ENCODE measurements at regions not wholly inside any gene's neighbourhood (a gene's known extent, or its start where the extent isn't known, plus 50 kb on each side); places are given as distances from the start of the nearest gene placed in this dataset.
"Not testable (repeated sequence)": the region's sequence is repeated elsewhere in the genome, so short reads cannot be mapped to it uniquely, and the experiment has no call there.

- TF ChIP-seq CTCF (IDR thresholded peaks at IDR 0.05), result no peak
- Histone ChIP-seq H3K27ac (no peak overlapping the region), H3K36me3 (no peaks in the 10 kb centered on the region), H3K27me3 (peaks cover 5% of the 10 kb centered on the region), H3K9me3 (no peaks in the 10 kb centered on the region), H3K4me1 (ENCODE audit: control insufficient read depth in 1 of 2, insufficient read depth in 1 of 2, low read depth in 1 of 2, low read length in 1 of 2) (no peaks in the 10 kb centered on the region), H3K4me3 (ENCODE audit: low read depth in 1 of 2, low read length in 1 of 2) (no peak overlapping the region)
These were observed 99.7 kb upstream of the EGLN3 start for GRCh38 chr14:34050606-34051005.

DNA sequence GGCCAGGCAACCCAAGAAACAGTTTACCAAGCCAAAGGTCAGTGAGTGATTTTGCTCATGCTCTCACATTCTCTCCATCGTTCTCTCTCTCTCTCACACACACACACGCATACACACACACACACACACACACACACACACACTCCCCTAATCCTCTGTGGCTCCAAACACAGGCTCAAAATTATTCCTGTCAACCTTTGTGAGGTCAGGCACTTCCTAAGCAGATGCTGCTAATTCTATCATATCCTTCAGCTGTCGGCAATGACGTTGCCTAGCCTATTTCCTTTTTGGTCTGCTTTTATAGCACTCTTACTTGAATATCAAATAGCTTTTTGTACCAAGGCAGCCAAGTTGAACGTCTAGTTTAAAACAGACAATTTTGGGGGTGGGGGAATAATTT lies 98.9 kb upstream of the EGLN3 start:
- H3K4me1 ChIP-seq (ENCODE audit: control insufficient read depth in 1 of 2, insufficient read depth in 1 of 2, low read depth in 1 of 2, low read length in 1 of 2), result no peaks in the 10 kb centered on the region
- no peak for TF ChIP-seq CTCF (IDR thresholded peaks at IDR 0.05)

GRCh38 chr14:34049187-34049586 lies 98.3 kb upstream of the EGLN3 start:
- H3K36me3 ChIP-seq; H3K9me3 ChIP-seq; H3K4me3 ChIP-seq (ENCODE audit: low read depth in 1 of 2, low read length in 1 of 2); H3K27ac ChIP-seq; H3K27me3 ChIP-seq; H3K4me1 ChIP-seq (ENCODE audit: control insufficient read depth in 1 of 2, insufficient read depth in 1 of 2, low read depth in 1 of 2, low read length in 1 of 2): not testable (repeated sequence)

More for the DNA sequence above, 98.9 kb upstream of the EGLN3 start:
- no peaks in the 10 kb centered on the region for H3K27me3 ChIP-seq
- no peak overlapping the region for H3K27ac ChIP-seq
- no peaks in the 10 kb centered on the region for H3K36me3 ChIP-seq
- no peak overlapping the region for H3K4me3 ChIP-seq (ENCODE audit: low read depth in 1 of 2, low read length in 1 of 2)
- no peaks in the 10 kb centered on the region for H3K9me3 ChIP-seq

DNA sequence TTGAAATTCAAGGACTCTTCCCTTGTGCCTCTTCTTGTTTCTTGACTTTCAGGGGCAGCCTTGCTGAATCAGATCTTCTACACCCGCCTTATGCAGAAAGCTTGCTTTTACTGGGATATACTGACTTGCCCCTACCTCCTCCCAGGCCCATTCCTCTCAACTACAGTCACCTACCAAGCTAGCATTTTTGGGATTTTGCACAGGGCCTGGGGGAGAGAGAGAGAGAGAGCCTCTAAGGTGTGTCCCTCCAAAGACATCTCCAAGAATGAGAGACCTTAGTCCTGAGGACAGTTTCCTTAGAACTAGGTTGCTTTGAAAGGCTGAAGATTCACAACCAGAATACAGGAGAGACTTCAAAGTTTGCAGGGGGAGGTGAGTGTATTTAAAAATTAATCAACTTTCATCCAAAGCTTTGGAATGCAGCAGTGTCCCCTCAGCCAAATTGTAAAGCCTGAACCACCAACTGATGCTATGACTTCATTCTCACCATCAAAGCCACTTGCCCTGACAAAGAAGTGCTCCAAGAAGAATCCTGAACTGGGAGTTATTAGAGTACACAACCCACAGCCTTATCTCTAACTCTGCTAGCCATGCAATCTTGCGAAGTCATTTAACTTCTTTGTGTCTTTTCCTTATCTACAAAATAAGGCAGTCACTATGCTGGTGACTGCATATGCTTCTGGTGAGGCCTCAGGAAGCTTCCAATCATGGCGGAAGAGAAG lies 96.1 kb upstream of the EGLN3 start:
- H3K9me3 ChIP-seq, result no peaks in the 10 kb centered on the region
- H3K4me1 ChIP-seq (ENCODE audit: control insufficient read depth in 1 of 2, insufficient read depth in 1 of 2, low read depth in 1 of 2, low read length in 1 of 2), result no peaks in the 10 kb centered on the region
- no peaks in the 10 kb centered on the region for H3K36me3 ChIP-seq
- no peak for TF ChIP-seq CTCF (IDR thresholded peaks at IDR 0.05)
- no peak overlapping the region for H3K27ac ChIP-seq
- H3K27me3 ChIP-seq, result no peaks in the 10 kb centered on the region
- no peak overlapping the region for H3K4me3 ChIP-seq (ENCODE audit: low read depth in 1 of 2, low read length in 1 of 2)

DNA sequence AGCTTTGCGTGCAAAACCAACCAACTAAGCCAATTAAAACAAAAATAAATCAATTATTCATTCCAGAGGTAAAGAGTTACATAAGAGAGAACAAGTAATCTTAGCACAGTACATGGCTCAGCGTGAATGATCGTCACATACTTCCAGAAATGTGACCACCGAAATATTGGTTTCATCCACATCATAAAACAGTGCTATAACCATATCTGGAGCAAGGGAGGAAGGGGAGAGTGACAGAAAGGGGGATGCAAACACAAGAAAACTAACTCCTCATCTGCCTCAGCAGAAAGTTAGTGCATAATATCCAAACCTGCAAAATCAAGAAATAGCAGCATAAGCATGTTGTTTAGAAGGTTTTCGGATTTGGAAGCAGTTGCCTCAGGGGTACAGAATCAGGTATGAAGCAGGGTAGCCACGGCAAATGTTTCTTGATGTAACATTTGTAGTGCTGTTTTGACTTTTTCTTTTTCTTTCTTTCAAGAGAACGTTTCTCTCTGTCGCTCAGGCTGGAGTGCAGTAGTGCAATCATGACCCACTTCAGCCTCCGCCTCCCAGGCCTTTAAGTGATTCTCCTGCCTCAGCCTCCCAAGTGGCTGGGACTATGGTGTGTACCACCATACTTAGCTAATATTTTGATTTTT lies 93.9 kb upstream of the EGLN3 start:
- Histone ChIP-seq H3K4me3 (ENCODE audit: low read depth in 1 of 2, low read length in 1 of 2) (no peak overlapping the region), H3K27ac (no peak overlapping the region), H3K27me3 (no peaks in the 10 kb centered on the region), H3K36me3 (no peaks in the 10 kb centered on the region), H3K4me1 (ENCODE audit: control insufficient read depth in 1 of 2, insufficient read depth in 1 of 2, low read depth in 1 of 2, low read length in 1 of 2) (no peaks in the 10 kb centered on the region), H3K9me3 (no peaks in the 10 kb centered on the region)
- TF ChIP-seq CTCF (IDR thresholded peaks at IDR 0.05), result no peak

DNA sequence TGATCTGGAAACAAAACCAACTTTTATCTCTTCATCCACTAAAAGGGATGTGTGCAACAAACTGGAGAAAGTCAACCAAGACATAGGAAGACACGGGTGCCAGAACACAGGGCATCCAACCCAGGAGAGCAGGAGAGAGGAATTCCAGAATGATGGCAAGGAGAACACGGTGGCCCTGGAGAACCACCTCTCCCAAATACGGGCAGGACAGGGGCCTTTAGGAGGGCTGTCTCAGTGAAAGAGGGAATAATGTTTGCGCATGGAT lies 93.4 kb upstream of the EGLN3 start:
- H3K9me3 ChIP-seq, result no peaks in the 10 kb centered on the region
- no peaks in the 10 kb centered on the region for H3K36me3 ChIP-seq
- no peak overlapping the region for H3K27ac ChIP-seq
- H3K4me1 ChIP-seq (ENCODE audit: control insufficient read depth in 1 of 2, insufficient read depth in 1 of 2, low read depth in 1 of 2, low read length in 1 of 2), result no peaks in the 10 kb centered on the region
- no peak for TF ChIP-seq CTCF (IDR thresholded peaks at IDR 0.05)
- H3K4me3 ChIP-seq (ENCODE audit: low read depth in 1 of 2, low read length in 1 of 2), result no peak overlapping the region
- no peaks in the 10 kb centered on the region for H3K27me3 ChIP-seq
